ENCODE measurements at regions not wholly inside any gene's neighbourhood (a gene's known extent, or its start where the extent isn't known, plus 50 kb on each side); places are given as distances from the start of the nearest gene placed in this dataset.
A peak's percentile ranks its signal among the peaks of the same experiment; 100 is the strongest.
"Not testable (repeated sequence)": the region's sequence is repeated elsewhere in the genome, so short reads cannot be mapped to it uniquely, and the experiment has no call there.

DNA sequence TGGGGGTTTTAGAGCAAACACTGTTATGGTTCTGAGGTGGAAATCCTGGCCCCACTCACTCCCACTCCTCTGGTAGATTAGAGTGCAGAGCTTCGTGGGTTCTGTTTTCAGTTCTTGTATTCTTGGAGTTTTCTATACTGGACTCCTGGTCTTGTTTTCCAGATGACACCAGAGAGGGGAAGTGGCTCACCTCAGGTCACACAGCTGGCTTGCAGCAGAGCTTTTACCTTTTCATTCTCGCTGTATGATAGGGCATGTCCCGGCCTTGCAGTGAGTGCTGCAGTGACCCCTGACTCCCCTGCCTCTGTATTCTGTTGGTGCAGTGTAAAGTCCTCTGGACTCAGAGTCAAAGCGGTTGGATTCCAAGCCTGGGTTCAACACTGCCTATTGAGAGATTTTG is 148.9 kb upstream of the MEX3C start:
- DNase-seq (ENCODE audit: low spot score), result no peak
- H3K27ac ChIP-seq, result no peak overlapping the region
- no peaks in the 10 kb centered on the region for H3K27me3 ChIP-seq
- no peak overlapping the region for H3K4me3 ChIP-seq
- H3K9me3 ChIP-seq, result peaks cover 0 to 4% of the 10 kb centered on the region in 2 donors
- no peaks in the 10 kb centered on the region for H3K36me3 ChIP-seq
- TF ChIP-seq, protein P1, sequence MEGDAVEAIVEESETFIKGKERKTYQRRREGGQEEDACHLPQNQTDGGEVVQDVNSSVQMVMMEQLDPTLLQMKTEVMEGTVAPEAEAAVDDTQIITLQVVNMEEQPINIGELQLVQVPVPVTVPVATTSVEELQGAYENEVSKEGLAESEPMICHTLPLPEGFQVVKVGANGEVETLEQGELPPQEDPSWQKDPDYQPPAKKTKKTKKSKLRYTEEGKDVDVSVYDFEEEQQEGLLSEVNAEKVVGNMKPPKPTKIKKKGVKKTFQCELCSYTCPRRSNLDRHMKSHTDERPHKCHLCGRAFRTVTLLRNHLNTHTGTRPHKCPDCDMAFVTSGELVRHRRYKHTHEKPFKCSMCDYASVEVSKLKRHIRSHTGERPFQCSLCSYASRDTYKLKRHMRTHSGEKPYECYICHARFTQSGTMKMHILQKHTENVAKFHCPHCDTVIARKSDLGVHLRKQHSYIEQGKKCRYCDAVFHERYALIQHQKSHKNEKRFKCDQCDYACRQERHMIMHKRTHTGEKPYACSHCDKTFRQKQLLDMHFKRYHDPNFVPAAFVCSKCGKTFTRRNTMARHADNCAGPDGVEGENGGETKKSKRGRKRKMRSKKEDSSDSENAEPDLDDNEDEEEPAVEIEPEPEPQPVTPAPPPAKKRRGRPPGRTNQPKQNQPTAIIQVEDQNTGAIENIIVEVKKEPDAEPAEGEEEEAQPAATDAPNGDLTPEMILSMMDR (IDR thresholded peaks at IDR 0.05), result no peak
- H3K4me1 ChIP-seq, result no peaks in the 10 kb centered on the region

DNA sequence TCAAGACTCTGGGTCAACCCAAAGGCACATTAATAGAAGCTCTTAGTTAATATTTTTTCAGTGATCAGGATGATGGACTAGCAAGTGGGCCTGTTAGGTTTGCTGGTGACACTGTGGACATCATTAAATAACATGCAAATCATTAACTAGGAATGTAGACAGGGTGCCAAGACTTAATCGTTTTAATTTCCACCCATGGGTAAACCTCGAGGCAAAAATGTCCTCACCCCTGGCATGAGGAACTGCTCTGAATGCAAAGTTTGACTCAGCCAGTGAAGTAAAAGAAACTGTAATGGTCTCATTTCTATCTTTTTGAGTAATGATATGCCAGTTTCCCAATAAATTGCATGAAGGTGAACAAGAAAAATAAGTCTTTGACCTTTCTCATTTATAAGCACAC is 152.6 kb upstream of the MEX3C start:
- DNase-seq (ENCODE audit: low spot score), result no peak
- no peaks in the 10 kb centered on the region for H3K27me3 ChIP-seq
- H3K4me1 ChIP-seq, result no peaks in the 10 kb centered on the region
- no peaks in the 10 kb centered on the region for H3K36me3 ChIP-seq
- H3K9me3 ChIP-seq, result no peaks in the 10 kb centered on the region
- no peak overlapping the region for H3K27ac ChIP-seq
- no peak overlapping the region for H3K4me3 ChIP-seq
- TF ChIP-seq, protein P1 (IDR thresholded peaks at IDR 0.05), result no peak

DNA sequence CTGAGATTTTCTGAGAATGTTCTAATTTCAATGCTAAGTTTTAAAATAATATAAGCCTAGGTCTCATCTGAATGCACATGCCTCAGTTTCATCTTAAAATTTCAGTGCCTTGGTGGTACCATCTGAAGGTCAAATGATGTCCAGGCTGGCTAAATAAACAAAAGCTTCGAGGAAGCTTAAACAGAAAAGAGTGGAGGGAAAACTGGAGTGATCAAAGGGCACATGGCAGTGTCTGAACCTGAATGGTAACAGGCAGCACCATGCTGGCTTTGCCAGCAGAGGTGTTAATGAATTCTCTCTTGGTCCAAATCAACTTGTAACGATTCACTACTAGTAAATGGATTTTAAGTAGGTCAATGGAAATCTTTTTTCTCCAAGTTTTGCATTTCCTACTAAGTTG is 158.4 kb upstream of the MEX3C start:
- no peak overlapping the region for H3K27ac ChIP-seq
- no peak for DNase-seq (ENCODE audit: low spot score)
- H3K4me3 ChIP-seq, result no peak overlapping the region
- H3K9me3 ChIP-seq, result no peaks in the 10 kb centered on the region
- H3K27me3 ChIP-seq, result no peaks in the 10 kb centered on the region
- H3K4me1 ChIP-seq, result no peaks in the 10 kb centered on the region
- no peaks in the 10 kb centered on the region for H3K36me3 ChIP-seq
- TF ChIP-seq, protein P1 (IDR thresholded peaks at IDR 0.05), result no peak

DNA sequence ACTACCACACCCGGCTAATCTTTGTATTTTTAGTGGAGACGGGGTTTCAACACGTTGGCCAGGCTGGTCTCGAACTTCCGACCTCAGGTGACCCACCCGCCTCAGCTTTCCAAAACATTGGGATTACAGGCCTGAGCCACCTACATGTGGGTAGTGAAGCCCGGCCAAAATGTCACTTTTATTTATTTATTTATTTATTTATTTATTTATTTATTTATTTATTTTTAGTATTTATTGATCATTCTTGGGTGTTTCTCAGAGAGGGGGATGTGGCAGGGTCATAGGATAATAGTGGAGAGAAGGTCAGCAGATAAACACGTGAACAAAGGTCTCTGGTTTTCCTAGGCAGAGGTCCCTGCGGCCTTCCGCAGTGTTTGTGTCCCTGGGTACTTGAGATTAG is 162.8 kb upstream of the MEX3C start:
- not testable (repeated sequence) for H3K4me3 ChIP-seq; H3K9me3 ChIP-seq; H3K27ac ChIP-seq; DNase-seq (ENCODE audit: low spot score); H3K4me1 ChIP-seq; H3K27me3 ChIP-seq; H3K36me3 ChIP-seq

DNA sequence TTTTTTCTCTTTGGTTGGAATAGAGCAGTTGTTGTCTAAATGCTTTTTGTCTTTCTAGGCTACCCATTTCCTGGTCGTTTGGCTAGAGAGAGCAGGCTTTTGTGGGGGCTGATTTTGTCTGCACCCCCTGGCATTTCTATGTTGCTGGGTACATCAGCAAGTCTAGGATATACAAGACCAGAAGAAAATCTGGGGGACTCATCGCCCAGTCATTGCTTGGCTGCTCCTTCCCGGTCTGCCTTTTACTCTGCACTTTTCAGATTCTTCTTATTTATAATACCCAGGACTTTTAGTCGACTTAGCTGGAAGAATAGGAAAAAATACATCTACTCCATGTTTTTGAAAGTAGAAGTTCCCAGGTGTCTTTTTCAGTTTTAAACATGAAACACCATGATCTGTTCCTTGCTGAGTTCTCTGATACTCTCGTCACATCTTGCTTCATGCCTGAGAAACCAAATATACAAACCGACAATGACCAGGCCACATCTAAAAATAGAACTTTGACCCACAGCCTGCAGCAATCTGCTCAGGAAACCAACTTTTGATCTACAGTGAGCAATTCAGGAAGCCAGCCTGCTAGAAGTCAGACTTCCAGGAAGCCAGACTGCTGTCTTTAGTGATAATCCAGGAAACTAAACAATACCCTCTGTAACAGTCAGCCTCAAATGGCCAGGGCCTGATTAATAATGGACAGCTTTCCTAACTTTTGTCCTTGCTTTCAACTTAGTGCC is 163.8 kb upstream of the MEX3C start:
- no peaks in the 10 kb centered on the region for H3K27me3 ChIP-seq
- TF ChIP-seq, protein P1 (IDR thresholded peaks at IDR 0.05), result no peak
- H3K9me3 ChIP-seq, result no peaks in the 10 kb centered on the region
- no peak for DNase-seq (ENCODE audit: low spot score)
- H3K27ac ChIP-seq, result peak overlapping the region in 1 of 2 donors; percentile 11
- no peaks in the 10 kb centered on the region for H3K36me3 ChIP-seq
- H3K4me1 ChIP-seq, result peaks cover 0 to 9% of the 10 kb centered on the region in 2 donors
- no peak overlapping the region for H3K4me3 ChIP-seq

DNA sequence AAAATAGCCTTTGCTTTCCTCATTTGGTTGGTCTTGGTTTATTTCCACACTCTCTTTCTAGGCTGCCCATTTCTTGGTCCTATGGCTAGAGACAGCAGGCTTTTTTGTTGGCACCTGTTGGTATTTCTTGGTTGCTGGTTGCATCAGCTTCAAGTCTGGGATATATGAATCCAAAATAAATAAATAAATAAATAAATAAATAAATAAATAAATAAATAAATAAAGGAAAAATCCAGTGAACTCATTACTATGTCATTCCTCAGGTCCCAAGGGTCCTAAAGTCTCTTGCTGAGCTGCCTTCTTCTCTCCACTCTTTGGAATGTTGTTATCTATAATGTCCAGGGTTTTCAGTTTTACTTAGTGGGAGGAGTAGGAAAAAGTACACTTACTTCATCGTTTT is 165.9 kb upstream of the MEX3C start:
- Histone ChIP-seq H3K4me1 (peaks cover 0 to 9% of the 10 kb centered on the region in 2 donors), H3K9me3 (no peaks in the 10 kb centered on the region), H3K36me3 (no peaks in the 10 kb centered on the region), H3K27me3 (no peaks in the 10 kb centered on the region), H3K4me3 (no peak overlapping the region), H3K27ac (no peak overlapping the region)
- TF ChIP-seq, protein P1 (IDR thresholded peaks at IDR 0.05), result no peak
- no peak for DNase-seq (ENCODE audit: low spot score)
